ENCODE measurements at regions not wholly inside any gene's neighbourhood (a gene's known extent, or its start where the extent isn't known, plus 50 kb on each side); places are given as distances from the start of the nearest gene placed in this dataset.

- CTCF ChIA-PET = interaction anchor here (0.6 to 1.9 kb wide), 6 partner anchors 9 to 675 kb away, joined by 3 to 9 read pairs (median 3); no protein-coding TSS in a partner anchor
- peak; percentile 89 for DNase-seq (ENCODE audit: low read depth, low spot score)
Measured at GRCh38 chr3:43180027-43180426, 74.1 kb upstream of the POMGNT2 start.

DNA sequence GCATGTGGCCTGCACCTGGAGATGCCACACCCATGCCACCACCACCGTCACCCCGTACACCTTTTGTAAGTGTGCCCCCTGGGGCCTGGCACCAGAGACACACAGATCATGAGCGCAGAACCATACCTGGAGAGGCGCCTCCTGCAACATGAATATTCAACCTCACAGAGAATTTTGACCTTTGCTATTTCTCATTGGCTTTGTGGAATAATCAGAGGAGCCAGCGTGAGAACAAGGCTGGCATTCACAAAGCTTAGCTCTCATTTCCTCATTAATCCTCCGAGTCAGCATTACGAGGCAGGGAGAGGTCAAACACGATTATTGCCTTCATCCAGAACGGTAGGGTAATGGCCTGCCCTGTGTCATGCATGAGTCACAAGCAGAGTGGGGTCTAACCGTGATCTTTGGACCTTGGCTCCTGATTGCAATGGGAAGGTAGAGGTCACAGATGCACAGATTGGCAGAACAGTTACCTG lies 73.0 kb upstream of the POMGNT2 start:
- TF ChIP-seq, protein P1, sequence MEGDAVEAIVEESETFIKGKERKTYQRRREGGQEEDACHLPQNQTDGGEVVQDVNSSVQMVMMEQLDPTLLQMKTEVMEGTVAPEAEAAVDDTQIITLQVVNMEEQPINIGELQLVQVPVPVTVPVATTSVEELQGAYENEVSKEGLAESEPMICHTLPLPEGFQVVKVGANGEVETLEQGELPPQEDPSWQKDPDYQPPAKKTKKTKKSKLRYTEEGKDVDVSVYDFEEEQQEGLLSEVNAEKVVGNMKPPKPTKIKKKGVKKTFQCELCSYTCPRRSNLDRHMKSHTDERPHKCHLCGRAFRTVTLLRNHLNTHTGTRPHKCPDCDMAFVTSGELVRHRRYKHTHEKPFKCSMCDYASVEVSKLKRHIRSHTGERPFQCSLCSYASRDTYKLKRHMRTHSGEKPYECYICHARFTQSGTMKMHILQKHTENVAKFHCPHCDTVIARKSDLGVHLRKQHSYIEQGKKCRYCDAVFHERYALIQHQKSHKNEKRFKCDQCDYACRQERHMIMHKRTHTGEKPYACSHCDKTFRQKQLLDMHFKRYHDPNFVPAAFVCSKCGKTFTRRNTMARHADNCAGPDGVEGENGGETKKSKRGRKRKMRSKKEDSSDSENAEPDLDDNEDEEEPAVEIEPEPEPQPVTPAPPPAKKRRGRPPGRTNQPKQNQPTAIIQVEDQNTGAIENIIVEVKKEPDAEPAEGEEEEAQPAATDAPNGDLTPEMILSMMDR (IDR thresholded peaks at IDR 0.05; ENCODE audit: insufficient read depth, low read length, missing control alignments) = no peak
- H3K4me3 ChIP-seq (ENCODE audit: low read depth, low read length) = no peak overlapping the region
- CTCF ChIA-PET = interaction anchor here (0.9 to 3.1 kb wide), 5 partner anchors 10 to 39 kb away, joined by 3 to 9 read pairs (median 7); no protein-coding TSS in a partner anchor
- POLR2A ChIA-PET = interaction anchor here (1.6 kb wide), 1 partner anchor 12 kb away, joined by 10 read pairs; no protein-coding TSS in a partner anchor
- no peak for DNase-seq (ENCODE audit: low read depth, low spot score)

More at GRCh38 chr3:43180027-43180426, 74.1 kb upstream of the POMGNT2 start:
- TF ChIP-seq, protein P1 (IDR thresholded peaks at IDR 0.05; ENCODE audit: insufficient read depth, low read length, missing control alignments) = no peak
- POLR2A ChIA-PET = interaction anchor here (0.9 to 1.6 kb wide), 5 partner anchors 9 to 14 kb away, joined by 3 to 10 read pairs (median 3); no protein-coding TSS in a partner anchor
- H3K4me3 ChIP-seq (ENCODE audit: low read depth, low read length) = no peak overlapping the region

DNA sequence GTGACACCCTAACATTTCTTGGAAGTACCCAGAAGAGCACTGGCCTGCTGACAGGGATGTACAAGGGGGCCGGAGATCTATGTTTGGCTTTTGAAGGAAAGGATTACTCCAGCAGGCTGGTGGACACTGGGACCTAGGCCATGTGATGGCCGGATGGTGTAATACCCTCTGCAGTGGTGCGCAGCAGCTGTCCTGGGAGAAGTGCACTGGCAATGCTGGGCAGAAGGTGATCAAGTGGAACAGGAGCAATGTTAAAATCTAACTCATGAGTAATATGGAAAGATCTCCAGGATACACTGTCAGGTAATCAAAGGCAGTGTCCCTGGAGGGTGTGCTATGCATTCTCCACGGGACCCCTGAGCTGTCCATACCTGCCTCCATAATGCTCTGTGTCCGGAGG lies 71.2 kb upstream of the POMGNT2 start:
- ChIA-PET POLR2A (no interaction called here), CTCF (interaction anchor here (1.2 to 3.1 kb wide), 3 partner anchors 15 to 216 kb away, joined by 3 to 8 read pairs (median 7); no protein-coding TSS in a partner anchor)
- H3K4me3 ChIP-seq (ENCODE audit: low read depth, low read length) = no peak overlapping the region
- TF ChIP-seq, protein P1 (IDR thresholded peaks at IDR 0.05; ENCODE audit: insufficient read depth, low read length, missing control alignments) = no peak
- DNase-seq (ENCODE audit: low read depth, low spot score) = no peak

DNA sequence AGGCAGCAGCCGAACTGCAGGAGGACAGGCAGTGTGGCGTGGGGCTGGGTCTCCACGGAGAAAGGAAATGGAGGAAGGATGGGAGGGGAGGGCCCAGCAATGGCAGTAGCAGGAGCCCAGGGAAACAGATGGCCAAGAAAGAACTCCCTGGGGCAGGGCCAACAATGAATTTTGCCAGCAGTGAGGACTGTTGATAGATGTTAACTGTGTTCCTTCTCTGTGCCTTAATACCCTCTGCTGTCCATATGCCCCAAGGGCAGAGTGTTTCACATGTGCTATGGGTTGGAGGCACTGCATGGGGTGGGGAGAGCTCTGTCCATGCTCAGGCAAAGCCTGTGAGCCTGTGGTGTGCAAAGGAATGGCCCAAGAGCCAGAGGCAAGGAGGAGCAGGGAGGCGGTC lies 70.8 kb upstream of the POMGNT2 start:
- ChIA-PET POLR2A (no interaction called here), CTCF (interaction anchor here (2.5 to 3.1 kb wide), 3 partner anchors 11 to 215 kb away, joined by 7 to 10 read pairs (median 8); no protein-coding TSS in a partner anchor)
- TF ChIP-seq, protein P1 (IDR thresholded peaks at IDR 0.05; ENCODE audit: insufficient read depth, low read length, missing control alignments) = no peak
- no peak overlapping the region for H3K4me3 ChIP-seq (ENCODE audit: low read depth, low read length)
- DNase-seq (ENCODE audit: low read depth, low spot score) = no peak

- H3K4me3 ChIP-seq (ENCODE audit: low read depth, low read length) = no peak overlapping the region
- TF ChIP-seq, protein P1 (IDR thresholded peaks at IDR 0.05; ENCODE audit: insufficient read depth, low read length, missing control alignments) = no peak
- POLR2A ChIA-PET = no interaction called here
- DNase-seq (ENCODE audit: low read depth, low spot score) = no peak
- CTCF ChIA-PET = interaction anchor here (0.8 to 3.1 kb wide), 7 partner anchors 10 to 327 kb away, joined by 3 to 10 read pairs (median 5); no protein-coding TSS in a partner anchor
Measured at GRCh38 chr3:43175541-43175940, 69.7 kb upstream of the POMGNT2 start.

- H3K4me3 ChIP-seq (ENCODE audit: low read depth, low read length) = no peak overlapping the region
- ChIA-PET POLR2A (no interaction called here), CTCF (interaction anchor here (1.5 to 2.9 kb wide), 2 partner anchors 213 to 329 kb away, joined by 5 to 7 read pairs; no protein-coding TSS in a partner anchor)
- no peak for DNase-seq (ENCODE audit: low read depth, low spot score)
- TF ChIP-seq, protein P1 (IDR thresholded peaks at IDR 0.05; ENCODE audit: insufficient read depth, low read length, missing control alignments) = no peak
Measured at GRCh38 chr3:43173949-43174348, 68.1 kb upstream of the POMGNT2 start.

All from AG04449 (cell line).